ENCODE measurements at regions not wholly inside any gene's neighbourhood (a gene's known extent, or its start where the extent isn't known, plus 50 kb on each side); places are given as distances from the start of the nearest gene placed in this dataset.

GRCh38 chr6:3665608-3666007 lies 85.9 kb downstream of the PXDC1 start:
- TF ChIP-seq SP1 (IDR thresholded peaks at IDR 0.05) (no peak), FOXM1 (IDR thresholded peaks at IDR 0.05; ENCODE audit: borderline replicate concordance) (no peak), BHLHE40 (IDR thresholded peaks at IDR 0.05; ENCODE audit: borderline replicate concordance) (no peak), NFRKB (IDR thresholded peaks at IDR 0.05) (no peak), ELF4 (IDR thresholded peaks at IDR 0.05) (no peak), SUZ12 (IDR thresholded peaks at IDR 0.05) (no peak)
